Right renal cortex interstitium (tissue), 3 donors: ENCODE measurements at regions not wholly inside any gene's neighbourhood (a gene's known extent, or its start where the extent isn't known, plus 50 kb on each side); places are given as distances from the start of the nearest gene placed in this dataset.

Source experiments
- DNase-seq, 3 donors: peaks; one replicate each; pipeline ENCODE4 v3.0.0-alpha.2; 2013; ENCODE audit warnings: low read depth in 3 of 3, low spot score in 2 of 3

- DNase-seq, result no peak
Observed at GRCh38 chr11:112769170-112769569, 192.1 kb upstream of the NCAM1 start.

- DNase-seq, result no peak
Observed at GRCh38 chr11:112769584-112769983, 191.6 kb upstream of the NCAM1 start.

- DNase-seq, result no peak
Observed at GRCh38 chr11:112770033-112770432, 191.2 kb upstream of the NCAM1 start.

- DNase-seq, result no peak
Observed at GRCh38 chr11:112770487-112770886, 190.7 kb upstream of the NCAM1 start.

- no peak for DNase-seq
Observed at GRCh38 chr11:112771851-112772250, 189.4 kb upstream of the NCAM1 start.

GRCh38 chr11:112773264-112773663, 188.0 kb upstream of the NCAM1 start:
- no peak for DNase-seq

- no peak for DNase-seq
Observed at GRCh38 chr11:112776834-112777233, 184.4 kb upstream of the NCAM1 start.

- DNase-seq, result no peak
Observed at GRCh38 chr11:112777283-112777751, 183.9 kb upstream of the NCAM1 start.

GRCh38 chr11:112778091-112778876, 182.9 kb upstream of the NCAM1 start:
- no peak for DNase-seq

- DNase-seq, result no peak
Observed at GRCh38 chr11:112778877-112779266, 182.3 kb upstream of the NCAM1 start.

- no peak for DNase-seq
Observed at GRCh38 chr11:112780351-112781087, 180.7 kb upstream of the NCAM1 start.

- no peak for DNase-seq
Observed at GRCh38 chr11:112783945-112784322, 177.3 kb upstream of the NCAM1 start.

GRCh38 chr11:112784323-112785073, 176.7 kb upstream of the NCAM1 start:
- no peak for DNase-seq

- DNase-seq, result no peak
Observed at GRCh38 chr11:112785149-112785548, 176.1 kb upstream of the NCAM1 start.

- DNase-seq, result no peak
Observed at GRCh38 chr11:112785719-112786118, 175.5 kb upstream of the NCAM1 start.

- no peak for DNase-seq
Observed at GRCh38 chr11:112786196-112786595, 175.0 kb upstream of the NCAM1 start.

- no peak for DNase-seq
Observed at GRCh38 chr11:112786886-112787530, 174.2 kb upstream of the NCAM1 start.

GRCh38 chr11:112789481-112789880, 171.7 kb upstream of the NCAM1 start:
- no peak for DNase-seq

- no peak for DNase-seq
Observed at GRCh38 chr11:112790286-112790685, 170.9 kb upstream of the NCAM1 start.

GRCh38 chr11:112792070-112792469, 169.2 kb upstream of the NCAM1 start:
- DNase-seq, result no peak

- DNase-seq, result no peak
Observed at GRCh38 chr11:112793416-112793815, 167.8 kb upstream of the NCAM1 start.
